HG03280 (cell line): ENCODE measurements at regions not wholly inside any gene's neighbourhood (a gene's known extent, or its start where the extent isn't known, plus 50 kb on each side); places are given as distances from the start of the nearest gene placed in this dataset.
A peak's percentile ranks its signal among the peaks of the same experiment; 100 is the strongest.
"Not testable (repeated sequence)": the region's sequence is repeated elsewhere in the genome, so short reads cannot be mapped to it uniquely, and the experiment has no call there.

ENCODE experiments used
- ATAC-seq: cut with Tn5 transposase; IDR thresholded peaks from one replicate; pipeline ENCODE4 v1.9.1; 2021; ENCODE audit warnings: mild to moderate bottlenecking, moderate library complexity; ENCODE audit not compliant: unreplicated experiment

- no peak for ATAC-seq
Measured at GRCh38 chr3:75237477-75237876, 426.7 kb upstream of the FRG2C start.

GRCh38 chr3:75241226-75241962 lies 422.7 kb upstream of the FRG2C start:
- not testable (repeated sequence) for ATAC-seq

GRCh38 chr3:75242012-75242735 lies 422.0 kb upstream of the FRG2C start:
- no peak for ATAC-seq

- no peak for ATAC-seq
Measured at GRCh38 chr3:75248974-75249373, 415.2 kb upstream of the FRG2C start.

- ATAC-seq = no peak
Measured at GRCh38 chr3:75254685-75255084, 409.4 kb upstream of the FRG2C start.

GRCh38 chr3:75258825-75259683 lies 405.1 kb upstream of the FRG2C start:
- not testable (repeated sequence) for ATAC-seq

GRCh38 chr3:75260975-75261374 lies 403.2 kb upstream of the FRG2C start:
- not testable (repeated sequence) for ATAC-seq

GRCh38 chr3:75262661-75263060 lies 401.5 kb upstream of the FRG2C start:
- no peak for ATAC-seq

GRCh38 chr3:75265897-75266296 lies 398.2 kb upstream of the FRG2C start:
- no peak for ATAC-seq

- ATAC-seq = not testable (repeated sequence)
Measured at GRCh38 chr3:75268576-75268975, 395.6 kb upstream of the FRG2C start.

GRCh38 chr3:75272237-75272636 lies 391.9 kb upstream of the FRG2C start:
- not testable (repeated sequence) for ATAC-seq

GRCh38 chr3:75272691-75273090 lies 391.4 kb upstream of the FRG2C start:
- no peak for ATAC-seq

GRCh38 chr3:75285531-75286148 lies 378.5 kb upstream of the FRG2C start:
- not testable (repeated sequence) for ATAC-seq

GRCh38 chr3:75288972-75289574 lies 375.1 kb upstream of the FRG2C start:
- ATAC-seq = not testable (repeated sequence)

- ATAC-seq = peak; percentile 75
Measured at GRCh38 chr3:75294124-75294523, 370.0 kb upstream of the FRG2C start.

- no peak for ATAC-seq
Measured at GRCh38 chr3:75295013-75295412, 369.1 kb upstream of the FRG2C start.

- no peak for ATAC-seq
Measured at GRCh38 chr3:75296858-75297257, 367.3 kb upstream of the FRG2C start.

- ATAC-seq = no peak
Measured at GRCh38 chr3:75300606-75301005, 363.5 kb upstream of the FRG2C start.

GRCh38 chr3:75301050-75301449 lies 363.1 kb upstream of the FRG2C start:
- not testable (repeated sequence) for ATAC-seq

GRCh38 chr3:75303741-75304140 lies 360.4 kb upstream of the FRG2C start:
- ATAC-seq = no peak
